AG10803 (cell line): ENCODE measurements at regions not wholly inside any gene's neighbourhood (a gene's known extent, or its start where the extent isn't known, plus 50 kb on each side); places are given as distances from the start of the nearest gene placed in this dataset.
A peak's percentile ranks its signal among the peaks of the same experiment; 100 is the strongest.
"Not testable (repeated sequence)": the region's sequence is repeated elsewhere in the genome, so short reads cannot be mapped to it uniquely, and the experiment has no call there.

Source experiments
- DNase-seq: peaks from one replicate; pipeline ENCODE4 v3.0.0; 2010; ENCODE audit warnings: low read depth
- H3K4me3 ChIP-seq: 2 replicates; pipeline ENCODE4 v1.5.1; 2011; ENCODE audit warnings: mild to moderate bottlenecking, low read length, control low read depth
- CTCF ChIP-seq: conservative IDR thresholded peaks from 2 replicates; pipeline ENCODE4 v1.5.1; 2011; ENCODE audit warnings: mild to moderate bottlenecking, low read length, control low read depth, inconsistent platforms

DNA sequence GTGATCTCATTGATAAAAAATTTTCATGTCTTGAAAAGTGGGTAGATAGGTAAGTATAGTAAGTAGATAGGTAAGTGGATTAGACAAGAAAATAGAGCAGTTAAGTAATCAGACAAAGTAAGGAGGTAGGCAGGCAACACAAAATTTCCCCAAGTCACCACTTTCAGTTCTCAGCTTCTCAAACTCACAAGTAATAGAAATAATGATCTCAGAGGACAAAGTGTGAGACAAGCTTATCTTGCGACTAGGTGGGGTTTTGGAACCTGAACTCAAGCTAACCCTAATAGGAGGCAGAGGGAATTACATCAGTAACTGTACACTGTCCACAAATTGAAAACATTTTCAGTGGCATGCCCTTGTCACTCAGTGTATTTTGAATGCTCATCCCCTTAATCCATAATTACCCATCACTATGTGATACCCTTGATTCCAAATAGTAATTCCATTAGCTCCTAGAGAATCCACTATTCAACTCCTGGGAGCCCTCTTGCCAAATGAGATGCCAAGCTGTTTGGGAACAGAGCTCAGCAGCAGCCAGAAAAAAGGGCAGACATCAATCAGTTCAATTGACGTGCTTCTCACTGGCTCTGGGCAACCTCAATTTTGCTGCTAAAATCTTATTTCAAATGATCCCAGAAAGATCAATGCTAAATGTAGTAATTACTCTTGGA, 703.2 kb downstream of the XPNPEP1 start:
- DNase-seq = no peak
- TF ChIP-seq CTCF = no peak
- no peak overlapping the region for H3K4me3 ChIP-seq

GRCh38 chr10:109218207-109218606, 705.1 kb downstream of the XPNPEP1 start:
- DNase-seq = no peak
- TF ChIP-seq CTCF = no peak

DNA sequence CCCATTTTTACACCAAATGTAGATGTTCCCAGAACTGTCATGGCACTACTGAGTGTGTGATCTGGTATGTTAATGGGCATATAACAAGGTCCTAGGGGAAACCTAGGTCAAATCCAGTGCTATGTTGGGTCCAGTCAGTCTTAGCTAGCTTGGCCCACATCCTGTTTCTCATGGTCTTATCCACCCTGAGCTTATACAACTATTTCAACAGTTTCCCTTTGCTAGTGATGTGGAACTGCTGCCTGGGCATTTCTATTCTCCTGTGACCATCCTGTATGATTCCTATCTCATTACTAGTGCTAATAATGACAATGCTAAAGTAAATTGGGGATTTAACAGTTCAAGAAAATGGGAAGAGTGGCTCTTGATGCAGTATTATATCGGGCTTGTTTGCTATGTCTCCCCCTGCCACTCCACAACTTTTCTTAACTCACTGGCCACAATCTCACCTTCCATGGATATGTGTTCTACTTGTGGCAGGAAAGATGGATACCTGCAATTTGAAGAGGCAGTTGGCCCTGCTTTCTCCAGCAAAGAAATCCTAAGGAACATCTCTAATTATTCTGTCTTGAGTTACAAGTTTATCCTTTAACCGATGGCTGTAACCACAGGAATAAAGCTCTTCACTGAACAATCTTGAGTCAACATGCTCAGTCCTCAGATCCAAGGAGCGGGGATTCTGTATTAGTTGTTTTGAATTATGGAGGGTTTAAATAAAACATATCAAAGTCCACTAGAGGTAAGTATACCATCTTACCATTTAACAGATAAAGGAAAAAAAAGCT, 707.8 kb downstream of the XPNPEP1 start:
- H3K4me3 ChIP-seq = no peak overlapping the region
- no peak for TF ChIP-seq CTCF
- DNase-seq = peak; percentile 11

More at GRCh38 chr10:109218207-109218606, 705.1 kb downstream of the XPNPEP1 start:
- no peak overlapping the region for H3K4me3 ChIP-seq

GRCh38 chr10:109214891-109215290, 708.4 kb downstream of the XPNPEP1 start:
- not testable (repeated sequence) for DNase-seq, H3K4me3 ChIP-seq

DNA sequence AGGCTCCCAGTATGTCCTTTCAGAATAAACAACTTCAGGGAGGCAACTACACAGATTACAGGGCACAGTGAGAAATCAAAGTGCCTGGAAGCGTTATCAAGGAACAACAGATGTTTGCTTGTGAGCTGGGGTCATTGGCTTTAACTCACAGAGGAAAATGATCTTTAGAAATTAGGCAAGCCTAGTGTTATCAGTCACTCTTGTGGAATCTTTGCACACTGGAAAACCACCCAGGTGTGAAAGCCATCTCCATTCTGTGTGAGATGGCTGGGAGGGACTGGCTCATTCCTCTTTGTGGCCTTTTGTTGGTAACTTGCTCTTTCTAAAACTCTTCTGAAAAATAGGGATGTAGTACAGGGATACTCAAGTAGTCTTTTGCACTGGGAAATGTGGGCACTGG, 716.0 kb downstream of the XPNPEP1 start:
- no peak overlapping the region for H3K4me3 ChIP-seq
- TF ChIP-seq CTCF = no peak
- no peak for DNase-seq

- TF ChIP-seq CTCF = no peak
- H3K4me3 ChIP-seq = no peak overlapping the region
- DNase-seq = peak; percentile 81
Measured at GRCh38 chr10:109205929-109206585, 717.3 kb downstream of the XPNPEP1 start.

DNA sequence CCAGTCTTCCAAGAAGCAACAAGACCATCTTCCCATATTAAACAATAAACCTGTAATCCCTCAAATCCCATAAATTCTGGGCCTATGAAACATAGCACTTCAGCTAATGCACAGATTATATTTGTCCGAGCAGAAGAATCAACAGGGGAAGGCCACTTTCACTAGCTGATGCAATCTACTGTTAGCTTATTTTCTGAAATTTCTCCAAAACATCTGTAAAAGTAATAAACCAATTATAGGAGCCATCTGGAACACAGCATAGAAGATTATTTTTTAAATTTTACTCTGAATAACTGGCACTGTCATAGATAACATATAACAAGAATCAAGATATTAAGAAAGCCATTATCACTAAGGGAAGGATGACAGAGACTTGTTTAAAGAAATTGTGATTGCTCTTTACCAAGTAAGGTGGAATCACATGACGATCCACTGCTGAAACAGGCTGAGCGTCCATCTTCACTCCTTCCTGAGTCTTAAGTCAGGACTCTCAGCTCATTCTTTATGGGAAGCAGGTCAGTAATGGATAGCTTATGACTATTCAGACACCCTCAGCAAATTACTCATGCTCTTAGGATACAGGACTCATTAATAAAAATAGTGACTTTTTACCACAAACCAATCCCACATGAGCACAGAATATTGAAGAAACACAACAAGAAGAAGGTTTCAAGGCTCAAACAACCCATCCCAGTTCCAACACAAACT, 719.5 kb downstream of the XPNPEP1 start:
- no peak for TF ChIP-seq CTCF
- DNase-seq = peak; percentile 49

More for the DNA sequence above, 719.5 kb downstream of the XPNPEP1 start:
- H3K4me3 ChIP-seq = no peak overlapping the region
